ENCODE measurements at regions not wholly inside any gene's neighbourhood (a gene's known extent, or its start where the extent isn't known, plus 50 kb on each side); places are given as distances from the start of the nearest gene placed in this dataset.

DNA sequence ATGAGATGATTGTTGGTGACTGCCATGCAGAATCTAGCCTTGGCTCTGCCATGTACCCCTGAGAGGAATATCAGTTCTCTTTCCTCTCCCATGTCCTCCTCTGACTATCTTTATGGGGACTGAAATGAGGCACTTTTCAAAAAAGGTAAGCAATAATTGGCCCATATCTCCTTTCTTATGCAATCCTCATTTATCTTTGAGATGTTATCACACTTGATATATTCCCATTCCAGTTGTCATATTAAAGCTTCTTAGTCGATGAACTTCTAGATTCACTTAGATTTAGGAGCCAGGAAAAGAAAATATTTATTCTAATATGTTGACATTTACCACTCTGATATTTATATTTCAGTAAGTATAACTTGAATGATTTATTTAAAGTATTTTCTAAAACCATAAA, 55.3 kb upstream of the CXCL8 start:
- H3K36me3 ChIP-seq, result no peaks in the 10 kb centered on the region
- H3K27me3 ChIP-seq, result no peaks in the 10 kb centered on the region
- no peak for TF ChIP-seq CTCF (IDR thresholded peaks at IDR 0.05; ENCODE audit: low read depth, low read length)
- no peaks in the 10 kb centered on the region for H3K4me1 ChIP-seq
- no peaks in the 10 kb centered on the region for H3K9me3 ChIP-seq
- DNase-seq, result no peak
- no peak overlapping the region for H3K4me3 ChIP-seq (ENCODE audit: low read depth, low read length)

GRCh38 chr4:73687421-73687820, 52.9 kb upstream of the CXCL8 start:
- Histone ChIP-seq H3K9me3 (no peaks in the 10 kb centered on the region), H3K4me3 (ENCODE audit: low read depth, low read length) (no peak overlapping the region), H3K4me1 (no peaks in the 10 kb centered on the region), H3K36me3 (no peaks in the 10 kb centered on the region), H3K27me3 (no peaks in the 10 kb centered on the region)
- no peak for TF ChIP-seq CTCF (IDR thresholded peaks at IDR 0.05; ENCODE audit: low read depth, low read length)
- no peak for DNase-seq

DNA sequence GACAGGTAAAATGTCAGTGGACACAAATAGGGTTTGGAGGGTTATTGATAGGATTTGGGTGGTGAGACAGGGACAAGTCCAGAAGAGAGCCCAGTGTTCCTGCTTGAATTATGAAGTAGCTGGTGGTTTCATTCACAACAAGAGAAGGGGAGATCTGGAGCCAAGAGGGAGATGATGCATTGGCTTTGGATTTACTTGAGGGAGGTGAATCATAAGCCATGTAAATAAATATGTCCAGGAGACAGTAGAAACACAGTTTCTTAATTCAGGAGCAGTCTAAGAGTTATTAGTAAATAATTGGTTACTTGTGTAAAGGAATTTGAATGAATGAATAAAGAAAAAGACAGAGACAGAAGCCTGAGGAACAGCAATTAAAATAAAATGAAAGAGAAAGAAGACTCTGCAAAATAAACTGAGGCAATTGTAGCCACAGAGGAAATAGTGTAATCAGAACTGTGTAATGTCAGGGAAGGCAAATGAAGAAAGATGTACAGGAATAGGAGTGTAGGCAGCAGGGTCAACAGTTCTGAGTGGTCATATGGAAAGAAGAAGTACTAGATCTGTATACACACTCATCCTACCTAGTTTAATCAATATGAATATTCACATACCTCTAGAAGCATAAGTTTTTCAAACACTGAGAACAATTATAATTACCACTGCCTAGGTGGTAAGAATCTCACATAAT, 50.2 kb upstream of the CXCL8 start:
- Histone ChIP-seq H3K27me3 (no peaks in the 10 kb centered on the region), H3K4me3 (ENCODE audit: low read depth, low read length) (no peak overlapping the region), H3K36me3 (no peaks in the 10 kb centered on the region), H3K4me1 (no peaks in the 10 kb centered on the region), H3K9me3 (no peaks in the 10 kb centered on the region)
- no peak for DNase-seq
- no peak for TF ChIP-seq CTCF (IDR thresholded peaks at IDR 0.05; ENCODE audit: low read depth, low read length)
